Colonic mucosa (tissue), 4 donors: ENCODE measurements at regions not wholly inside any gene's neighbourhood (a gene's known extent, or its start where the extent isn't known, plus 50 kb on each side); places are given as distances from the start of the nearest gene placed in this dataset.

Experiments used
- DNase-seq: peaks from one replicate; pipeline ENCODE4 v3.0.0-alpha.2; 2020
- H3K27ac ChIP-seq: fragments of 200-600 bp; one replicate; pipeline ENCODE4 v1.8.0; 2021
- H3K27me3 ChIP-seq: fragments of 200-600 bp; one replicate; pipeline ENCODE4 v1.8.0; 2021
- H3K36me3 ChIP-seq: fragments of 200-600 bp; one replicate; pipeline ENCODE4 v1.8.0; 2021
- H3K4me1 ChIP-seq: fragments of 200-600 bp; one replicate; pipeline ENCODE4 v1.8.0; 2021; ENCODE audit warnings: mild to moderate bottlenecking
- H3K4me3 ChIP-seq: fragments of 200-600 bp; one replicate; pipeline ENCODE4 v1.8.0; 2021
- H3K9ac ChIP-seq, 2 donors: one replicate each; pipeline ENCODE4 v1.7.0; 2013; ENCODE audit warnings: control low read depth in 2 of 2, low read depth in 2 of 2, low read length in 2 of 2
- H3K9me3 ChIP-seq: fragments of 200-600 bp; one replicate; pipeline ENCODE4 v1.8.0; 2021
- CTCF ChIP-seq: fragments of 200-600 bp; IDR thresholded peaks from one replicate; pipeline ENCODE4 v1.8.0; 2022; ENCODE audit warnings: antibody characterized with exemption, mild to moderate bottlenecking
- intact Hi-C: fragments of 100-400 bp; cut with DNase I; formaldehyde crosslinking; loops from one replicate; pipeline ENCODE4 v1.14.1; 2022
- donor health status: healthy.
- donor health status: DM: no; HTN: no; CAD: no.
- donor health status: DM: no; HTN: no; CAD: no.

- intact Hi-C loops: no loop called here
- no peak for TF ChIP-seq CTCF
- no peaks in the 10 kb centered on the region for H3K4me1 ChIP-seq
- H3K9me3 ChIP-seq: no peaks in the 10 kb centered on the region
- DNase-seq: no peak
- no peak overlapping the region for H3K27ac ChIP-seq
- no peak overlapping the region for H3K9ac ChIP-seq
- no peaks in the 10 kb centered on the region for H3K27me3 ChIP-seq
- H3K36me3 ChIP-seq: no peaks in the 10 kb centered on the region
- no peak overlapping the region for H3K4me3 ChIP-seq
These were observed 74.5 kb upstream of the PTPRZ1 start for GRCh38 chr7:121798453-121798840.

DNA sequence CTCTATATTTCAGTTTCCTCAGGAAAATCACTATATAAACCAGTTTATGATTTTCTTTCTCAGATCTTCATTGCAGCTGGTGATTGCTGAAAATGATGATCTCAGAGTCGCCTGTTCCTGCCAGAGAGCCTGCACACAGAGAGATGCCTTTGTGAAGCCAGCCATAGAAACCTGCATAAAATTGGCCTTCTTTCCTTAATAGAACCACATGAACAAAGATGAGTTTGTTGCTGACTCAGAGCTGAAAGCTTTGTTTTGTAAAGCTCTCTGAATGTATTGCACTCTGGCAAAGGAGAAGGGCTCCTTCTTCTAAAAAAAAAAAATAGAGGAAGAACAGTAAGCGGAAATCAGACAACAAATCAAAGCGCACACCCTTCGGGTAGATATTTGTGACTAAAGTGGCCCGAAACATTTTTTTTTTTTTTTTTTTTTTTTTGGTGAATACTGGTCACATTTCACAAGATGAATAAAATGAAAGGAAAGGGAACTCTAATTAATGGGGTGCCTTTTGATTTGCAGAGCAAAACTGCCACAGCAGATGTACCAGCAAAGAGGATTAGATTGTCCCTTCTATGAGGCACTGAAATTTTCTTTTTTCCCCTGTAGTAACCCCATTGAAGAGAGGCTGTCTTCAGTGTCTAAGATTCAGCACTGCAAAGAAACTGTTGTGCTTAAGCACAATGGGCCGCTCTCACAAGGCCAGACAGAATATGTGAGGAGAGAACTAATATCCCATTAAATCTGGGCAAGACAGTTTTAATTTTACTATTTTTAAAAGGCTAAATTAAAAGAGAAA lies 75.1 kb upstream of the PTPRZ1 start:
- Histone ChIP-seq H3K9ac (no peak overlapping the region), H3K27me3 (no peaks in the 10 kb centered on the region), H3K27ac (no peak overlapping the region), H3K36me3 (no peaks in the 10 kb centered on the region), H3K9me3 (no peaks in the 10 kb centered on the region), H3K4me3 (no peak overlapping the region), H3K4me1 (no peaks in the 10 kb centered on the region)
- no peak for TF ChIP-seq CTCF
- no peak for DNase-seq
- intact Hi-C loops: no loop called here

DNA sequence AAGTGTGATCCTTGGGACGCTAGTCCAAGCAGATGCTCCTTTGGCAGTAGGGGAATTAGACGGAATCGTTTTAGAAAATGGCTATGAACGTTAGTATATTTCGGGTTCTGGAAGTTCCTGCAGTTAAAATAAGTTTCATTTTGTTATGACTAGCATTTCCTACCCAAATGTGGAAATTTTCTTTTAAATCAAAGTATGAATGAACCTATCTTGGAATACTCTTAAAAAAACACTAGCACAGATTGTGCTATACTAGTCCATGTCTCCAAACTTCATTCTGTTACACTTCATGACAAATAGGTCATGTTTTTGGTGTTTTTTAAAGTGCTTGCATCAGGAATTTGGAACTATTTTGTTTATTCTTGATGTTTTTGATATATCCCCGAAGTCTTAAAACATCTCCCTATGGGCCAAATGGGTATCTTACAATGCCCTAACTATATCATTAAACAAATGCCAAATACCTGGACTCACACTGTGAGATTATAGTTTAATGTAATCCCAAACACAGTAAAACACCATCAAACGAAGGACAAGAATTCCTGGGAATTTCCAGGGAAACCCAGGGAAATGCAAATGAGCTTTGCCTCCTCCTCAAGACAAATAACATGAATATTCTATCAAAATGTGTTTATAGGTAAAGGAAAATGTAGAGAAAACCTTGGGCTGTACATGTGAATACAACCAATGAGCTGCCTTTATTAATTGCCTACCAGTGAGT lies 75.9 kb upstream of the PTPRZ1 start:
- no peak for TF ChIP-seq CTCF
- intact Hi-C loops: no loop called here
- Histone ChIP-seq H3K27ac (no peak overlapping the region), H3K27me3 (no peaks in the 10 kb centered on the region), H3K9ac (no peak overlapping the region), H3K4me3 (no peak overlapping the region), H3K36me3 (no peaks in the 10 kb centered on the region), H3K9me3 (no peaks in the 10 kb centered on the region), H3K4me1 (no peaks in the 10 kb centered on the region)
- no peak for DNase-seq

GRCh38 chr7:121796381-121796780 lies 76.6 kb upstream of the PTPRZ1 start:
- Histone ChIP-seq H3K36me3 (no peaks in the 10 kb centered on the region), H3K27me3 (no peaks in the 10 kb centered on the region), H3K4me1 (no peaks in the 10 kb centered on the region), H3K9ac (no peak overlapping the region), H3K9me3 (no peaks in the 10 kb centered on the region), H3K4me3 (no peak overlapping the region), H3K27ac (no peak overlapping the region)
- no peak for TF ChIP-seq CTCF
- DNase-seq: no peak
- intact Hi-C loops: no loop called here

- Histone ChIP-seq H3K9me3 (no peaks in the 10 kb centered on the region), H3K27ac (no peak overlapping the region), H3K36me3 (no peaks in the 10 kb centered on the region), H3K4me3 (no peak overlapping the region), H3K27me3 (no peaks in the 10 kb centered on the region), H3K9ac (no peak overlapping the region), H3K4me1 (no peaks in the 10 kb centered on the region)
- no peak for TF ChIP-seq CTCF
- no peak for DNase-seq
- intact Hi-C loops: no loop called here
These were observed 77.2 kb upstream of the PTPRZ1 start for GRCh38 chr7:121795736-121796135.
